ENCODE measurements at regions not wholly inside any gene's neighbourhood (a gene's known extent, or its start where the extent isn't known, plus 50 kb on each side); places are given as distances from the start of the nearest gene placed in this dataset.

DNA sequence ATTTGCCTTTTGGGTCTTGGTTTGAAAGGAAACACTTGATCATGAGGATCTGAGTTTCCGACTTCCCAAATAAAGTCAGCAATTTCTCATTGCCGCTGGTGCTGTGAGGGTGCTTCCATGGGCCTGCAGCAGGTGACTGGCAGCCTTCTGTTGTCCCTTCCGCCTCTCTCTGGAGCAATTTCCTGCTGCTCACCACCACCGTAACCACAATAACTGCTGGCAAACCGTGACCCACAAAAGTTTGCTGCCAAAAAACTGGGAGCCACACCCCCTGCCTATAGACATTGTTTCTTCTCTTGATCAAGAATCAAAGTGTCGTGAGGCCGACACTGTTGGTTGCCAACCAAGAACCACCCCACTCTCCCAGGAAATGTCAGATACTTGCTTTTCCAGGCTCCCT lies 164.0 kb downstream of the NR2F2 start:
- Histone ChIP-seq H3K4me3 (ENCODE audit: low read depth, low read length) (no peak overlapping the region), H3K36me3 (replicated peaks) (no peaks in the 10 kb centered on the region), H3K27ac (no peak overlapping the region), H3K27me3 (replicated peaks) (no peaks in the 10 kb centered on the region)
- in situ Hi-C loops (cut with HindIII; ENCODE audit: low pct_ligation_motif_present, low sequenced_read_pairs): no loop called here
- DNase-seq: no peak
- TF ChIP-seq, protein P1, sequence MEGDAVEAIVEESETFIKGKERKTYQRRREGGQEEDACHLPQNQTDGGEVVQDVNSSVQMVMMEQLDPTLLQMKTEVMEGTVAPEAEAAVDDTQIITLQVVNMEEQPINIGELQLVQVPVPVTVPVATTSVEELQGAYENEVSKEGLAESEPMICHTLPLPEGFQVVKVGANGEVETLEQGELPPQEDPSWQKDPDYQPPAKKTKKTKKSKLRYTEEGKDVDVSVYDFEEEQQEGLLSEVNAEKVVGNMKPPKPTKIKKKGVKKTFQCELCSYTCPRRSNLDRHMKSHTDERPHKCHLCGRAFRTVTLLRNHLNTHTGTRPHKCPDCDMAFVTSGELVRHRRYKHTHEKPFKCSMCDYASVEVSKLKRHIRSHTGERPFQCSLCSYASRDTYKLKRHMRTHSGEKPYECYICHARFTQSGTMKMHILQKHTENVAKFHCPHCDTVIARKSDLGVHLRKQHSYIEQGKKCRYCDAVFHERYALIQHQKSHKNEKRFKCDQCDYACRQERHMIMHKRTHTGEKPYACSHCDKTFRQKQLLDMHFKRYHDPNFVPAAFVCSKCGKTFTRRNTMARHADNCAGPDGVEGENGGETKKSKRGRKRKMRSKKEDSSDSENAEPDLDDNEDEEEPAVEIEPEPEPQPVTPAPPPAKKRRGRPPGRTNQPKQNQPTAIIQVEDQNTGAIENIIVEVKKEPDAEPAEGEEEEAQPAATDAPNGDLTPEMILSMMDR (IDR thresholded peaks at IDR 0.05; ENCODE audit: low read depth, low read length, missing control alignments): no peak

- no peak for DNase-seq
- no peak overlapping the region for H3K4me3 ChIP-seq (ENCODE audit: low read depth, low read length)
- no peaks in the 10 kb centered on the region for H3K36me3 ChIP-seq (replicated peaks)
- no peaks in the 10 kb centered on the region for H3K27me3 ChIP-seq (replicated peaks)
- no peak overlapping the region for H3K27ac ChIP-seq
- in situ Hi-C loops (cut with HindIII; ENCODE audit: low pct_ligation_motif_present, low sequenced_read_pairs): no loop called here
- TF ChIP-seq, protein P1 (IDR thresholded peaks at IDR 0.05; ENCODE audit: low read depth, low read length, missing control alignments): no peak
Measured at GRCh38 chr15:96495386-96495785, 164.9 kb downstream of the NR2F2 start.

- no peak for DNase-seq
- TF ChIP-seq, protein P1 (IDR thresholded peaks at IDR 0.05; ENCODE audit: low read depth, low read length, missing control alignments): no peak
- in situ Hi-C loops (cut with HindIII; ENCODE audit: low pct_ligation_motif_present, low sequenced_read_pairs): no loop called here
Measured at GRCh38 chr15:96497951-96498350, 167.5 kb downstream of the NR2F2 start.

GRCh38 chr15:96500508-96500907 lies 170.0 kb downstream of the NR2F2 start:
- H3K27me3 ChIP-seq (replicated peaks): no peaks in the 10 kb centered on the region
- no peak for DNase-seq
- TF ChIP-seq, protein P1 (IDR thresholded peaks at IDR 0.05; ENCODE audit: low read depth, low read length, missing control alignments): no peak
- no peak overlapping the region for H3K27ac ChIP-seq
- H3K36me3 ChIP-seq (replicated peaks): no peaks in the 10 kb centered on the region
- H3K4me3 ChIP-seq (ENCODE audit: low read depth, low read length): no peak overlapping the region
- in situ Hi-C loops (cut with HindIII; ENCODE audit: low pct_ligation_motif_present, low sequenced_read_pairs): no loop called here

More at GRCh38 chr15:96497951-96498350, 167.5 kb downstream of the NR2F2 start:
- Histone ChIP-seq H3K36me3 (replicated peaks) (no peaks in the 10 kb centered on the region), H3K4me3 (ENCODE audit: low read depth, low read length) (no peak overlapping the region), H3K27me3 (replicated peaks) (no peaks in the 10 kb centered on the region), H3K27ac (no peak overlapping the region)

DNA sequence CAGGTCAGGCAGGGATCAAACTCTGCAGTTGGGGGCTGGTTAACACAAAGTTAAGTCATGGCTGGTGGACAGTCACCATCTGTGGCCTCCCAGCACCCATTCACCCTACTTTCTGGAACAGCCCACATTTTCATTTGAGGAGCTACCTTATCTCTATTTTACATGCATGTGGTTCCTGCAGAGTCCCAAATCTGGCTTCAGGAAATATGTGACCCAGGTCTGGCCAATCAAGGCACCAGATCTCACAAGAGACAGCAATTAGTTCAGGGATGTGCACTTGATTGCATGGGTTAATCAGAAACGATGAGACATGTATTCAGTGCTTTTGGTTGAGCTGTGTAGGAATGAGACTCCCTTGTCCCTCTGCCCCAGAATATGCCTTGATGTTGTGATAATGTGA lies 170.9 kb downstream of the NR2F2 start:
- DNase-seq: no peak
- no peak overlapping the region for H3K4me3 ChIP-seq (ENCODE audit: low read depth, low read length)
- TF ChIP-seq, protein P1 (IDR thresholded peaks at IDR 0.05; ENCODE audit: low read depth, low read length, missing control alignments): no peak
- H3K27ac ChIP-seq: no peak overlapping the region
- no peaks in the 10 kb centered on the region for H3K36me3 ChIP-seq (replicated peaks)
- in situ Hi-C loops (cut with HindIII; ENCODE audit: low pct_ligation_motif_present, low sequenced_read_pairs): no loop called here
- H3K27me3 ChIP-seq (replicated peaks): no peaks in the 10 kb centered on the region

- TF ChIP-seq, protein P1 (IDR thresholded peaks at IDR 0.05; ENCODE audit: low read depth, low read length, missing control alignments): no peak
- no peaks in the 10 kb centered on the region for H3K27me3 ChIP-seq (replicated peaks)
- in situ Hi-C loops (cut with HindIII; ENCODE audit: low pct_ligation_motif_present, low sequenced_read_pairs): no loop called here
- no peak overlapping the region for H3K4me3 ChIP-seq (ENCODE audit: low read depth, low read length)
- no peaks in the 10 kb centered on the region for H3K36me3 ChIP-seq (replicated peaks)
- DNase-seq: no peak
- H3K27ac ChIP-seq: no peak overlapping the region
Measured at GRCh38 chr15:96502196-96502595, 171.7 kb downstream of the NR2F2 start.

All from brain microvascular endothelial cell (primary cell).